AG04449 (cell line): ENCODE measurements at regions not wholly inside any gene's neighbourhood (a gene's known extent, or its start where the extent isn't known, plus 50 kb on each side); places are given as distances from the start of the nearest gene placed in this dataset.
A peak's percentile ranks its signal among the peaks of the same experiment; 100 is the strongest.

Experiments used
- CTCF ChIA-PET: fragments of 350-600 bp; formaldehyde crosslinking; extraction: SDS; loops from one replicate; lab custom pipeline; 2021; ENCODE audit warnings: antibody characterized with exemption; lab: Yijun Ruan, JAX
- POLR2A ChIA-PET: fragments of 400-600, 350-600 bp; formaldehyde crosslinking; extraction: SDS; loops from one replicate; lab custom pipeline; 2020; ENCODE audit warnings: antibody characterized with exemption, inconsistent platforms; lab: Yijun Ruan, JAX
- DNase-seq: peaks from one replicate; pipeline ENCODE4 v3.0.0-alpha.2; 2010; ENCODE audit warnings: low read depth, low spot score
- H3K4me3 ChIP-seq: 2 replicates; pipeline ENCODE4 v1.5.1; 2011; ENCODE audit warnings: low read depth, mild to moderate bottlenecking, control low read depth, low read length
- TF ChIP-seq, protein P1 (sequence below): IDR thresholded peaks from one replicate; pipeline ENCODE4 v1.5.1; 2011; ENCODE audit warnings: mild to moderate bottlenecking, moderate library complexity, low read length, control low read depth, inconsistent platforms; ENCODE audit not compliant: insufficient read depth; ENCODE audit errors: missing control alignments

GRCh38 chr12:42707312-42708226, 118.0 kb upstream of the PRICKLE1 start:
- TF ChIP-seq, protein P1, sequence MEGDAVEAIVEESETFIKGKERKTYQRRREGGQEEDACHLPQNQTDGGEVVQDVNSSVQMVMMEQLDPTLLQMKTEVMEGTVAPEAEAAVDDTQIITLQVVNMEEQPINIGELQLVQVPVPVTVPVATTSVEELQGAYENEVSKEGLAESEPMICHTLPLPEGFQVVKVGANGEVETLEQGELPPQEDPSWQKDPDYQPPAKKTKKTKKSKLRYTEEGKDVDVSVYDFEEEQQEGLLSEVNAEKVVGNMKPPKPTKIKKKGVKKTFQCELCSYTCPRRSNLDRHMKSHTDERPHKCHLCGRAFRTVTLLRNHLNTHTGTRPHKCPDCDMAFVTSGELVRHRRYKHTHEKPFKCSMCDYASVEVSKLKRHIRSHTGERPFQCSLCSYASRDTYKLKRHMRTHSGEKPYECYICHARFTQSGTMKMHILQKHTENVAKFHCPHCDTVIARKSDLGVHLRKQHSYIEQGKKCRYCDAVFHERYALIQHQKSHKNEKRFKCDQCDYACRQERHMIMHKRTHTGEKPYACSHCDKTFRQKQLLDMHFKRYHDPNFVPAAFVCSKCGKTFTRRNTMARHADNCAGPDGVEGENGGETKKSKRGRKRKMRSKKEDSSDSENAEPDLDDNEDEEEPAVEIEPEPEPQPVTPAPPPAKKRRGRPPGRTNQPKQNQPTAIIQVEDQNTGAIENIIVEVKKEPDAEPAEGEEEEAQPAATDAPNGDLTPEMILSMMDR, result no peak
- POLR2A ChIA-PET, result no interaction called here
- DNase-seq, result no peak
- H3K4me3 ChIP-seq, result no peak overlapping the region
- CTCF ChIA-PET, result no interaction called here

GRCh38 chr12:42706321-42706720, 116.8 kb upstream of the PRICKLE1 start:
- TF ChIP-seq, protein P1, result no peak
- ChIA-PET CTCF (interaction anchor here (1.0 to 2.0 kb wide), 2 partner anchors 576 to 577 kb away, joined by 3 to 4 read pairs; no protein-coding TSS in a partner anchor), POLR2A (no interaction called here)
- no peak for DNase-seq
- no peak overlapping the region for H3K4me3 ChIP-seq

DNA sequence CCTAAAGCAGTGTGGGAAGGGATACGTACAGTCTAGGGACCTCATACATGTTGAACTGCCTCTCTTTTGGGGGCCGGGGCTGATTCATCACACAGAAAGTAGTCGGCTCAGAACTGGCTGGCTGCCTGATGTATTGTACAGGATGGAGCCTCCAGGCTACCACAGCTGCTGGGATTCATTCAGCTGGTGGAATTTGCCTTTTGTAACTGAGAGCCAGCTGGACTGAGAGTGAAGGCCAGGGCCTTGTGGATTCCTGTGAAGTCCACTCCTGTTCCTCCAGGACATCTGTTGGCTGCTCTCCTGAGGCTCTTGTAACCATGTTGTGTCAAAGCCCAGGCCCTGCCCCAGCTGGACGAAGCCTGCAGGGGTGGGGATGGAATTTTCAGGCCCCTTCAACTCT, 116.3 kb upstream of the PRICKLE1 start:
- no peak overlapping the region for H3K4me3 ChIP-seq
- peak; percentile 41 for DNase-seq
- TF ChIP-seq, protein P1, result no peak
- ChIA-PET CTCF (interaction anchor here (1.0 to 2.0 kb wide), 2 partner anchors 576 to 577 kb away, joined by 3 to 4 read pairs; no protein-coding TSS in a partner anchor), POLR2A (no interaction called here)

GRCh38 chr12:42704810-42705401, 115.4 kb upstream of the PRICKLE1 start:
- TF ChIP-seq, protein P1, result no peak
- DNase-seq, result no peak
- ChIA-PET CTCF (interaction anchor here (0.8 to 2.0 kb wide), 4 partner anchors 9 to 577 kb away, joined by 3 to 4 read pairs (median 4); no protein-coding TSS in a partner anchor), POLR2A (no interaction called here)
- H3K4me3 ChIP-seq, result no peak overlapping the region

DNA sequence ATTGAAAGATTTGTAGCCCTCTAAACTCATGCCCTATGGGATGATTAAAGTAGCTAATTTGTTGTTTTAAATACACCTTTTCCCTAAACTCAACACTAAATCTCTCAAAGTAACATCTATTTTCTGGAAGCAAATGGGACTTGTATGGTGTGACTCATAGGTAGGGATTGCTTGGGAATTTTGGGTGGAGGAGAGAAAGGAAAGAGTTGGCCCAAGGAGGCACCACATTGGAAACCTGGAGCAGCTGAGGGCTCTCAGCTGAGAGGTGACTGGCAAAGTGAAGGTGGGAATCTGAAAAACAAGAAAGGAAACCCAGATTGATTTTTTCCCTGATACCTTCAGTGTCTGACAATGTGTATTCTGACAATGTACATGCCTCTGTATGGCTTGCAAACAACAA, 114.8 kb upstream of the PRICKLE1 start:
- no peak for DNase-seq
- TF ChIP-seq, protein P1, result no peak
- no peak overlapping the region for H3K4me3 ChIP-seq
- ChIA-PET POLR2A (no interaction called here), CTCF (interaction anchor here (1.5 to 2.0 kb wide), 3 partner anchors 33 to 578 kb away, joined by 3 to 4 read pairs (median 4); no protein-coding TSS in a partner anchor)

- TF ChIP-seq, protein P1, result no peak
- ChIA-PET CTCF (no interaction called here), POLR2A (no interaction called here)
- H3K4me3 ChIP-seq, result no peak overlapping the region
- no peak for DNase-seq
Observed at GRCh38 chr12:42701084-42701483, 111.5 kb upstream of the PRICKLE1 start.
